ENCODE measurements at regions not wholly inside any gene's neighbourhood (a gene's known extent, or its start where the extent isn't known, plus 50 kb on each side); places are given as distances from the start of the nearest gene placed in this dataset.

DNA sequence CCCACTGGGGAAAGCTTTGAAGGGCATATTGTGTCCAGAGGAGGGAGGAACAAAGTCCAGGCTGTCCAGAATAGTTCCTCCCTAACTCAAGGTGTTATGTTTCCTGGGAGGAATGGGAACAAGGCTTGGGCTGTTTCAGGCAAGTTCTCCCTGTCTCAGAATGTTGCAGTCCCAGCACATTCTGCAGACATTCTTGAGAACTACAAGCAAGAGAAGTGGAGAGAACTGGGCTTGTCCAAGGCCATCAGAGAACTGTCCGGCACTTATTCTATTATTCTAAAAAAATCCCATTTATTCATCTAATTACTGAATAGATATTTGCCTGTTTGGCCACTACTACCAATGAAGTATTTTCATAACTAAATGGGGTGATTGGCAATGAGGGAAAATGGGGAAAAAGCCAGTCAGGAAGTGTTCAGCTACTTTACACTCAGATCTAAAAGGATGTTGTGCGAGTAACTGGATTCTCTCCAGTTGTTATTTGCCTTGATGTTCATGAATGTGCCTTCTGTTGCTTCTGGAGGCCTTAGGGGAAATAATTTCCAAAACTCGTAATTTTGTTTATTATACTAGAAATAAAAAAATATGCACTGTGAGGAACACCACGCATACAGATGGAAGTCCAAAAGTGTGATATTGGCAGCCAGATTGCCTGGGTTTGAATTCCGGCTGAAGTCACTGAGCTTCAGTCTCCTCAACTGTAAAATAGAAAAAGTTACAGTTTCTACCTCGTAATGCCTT lies 300.1 kb upstream of the RND3 start:
- TF ChIP-seq, protein P1, sequence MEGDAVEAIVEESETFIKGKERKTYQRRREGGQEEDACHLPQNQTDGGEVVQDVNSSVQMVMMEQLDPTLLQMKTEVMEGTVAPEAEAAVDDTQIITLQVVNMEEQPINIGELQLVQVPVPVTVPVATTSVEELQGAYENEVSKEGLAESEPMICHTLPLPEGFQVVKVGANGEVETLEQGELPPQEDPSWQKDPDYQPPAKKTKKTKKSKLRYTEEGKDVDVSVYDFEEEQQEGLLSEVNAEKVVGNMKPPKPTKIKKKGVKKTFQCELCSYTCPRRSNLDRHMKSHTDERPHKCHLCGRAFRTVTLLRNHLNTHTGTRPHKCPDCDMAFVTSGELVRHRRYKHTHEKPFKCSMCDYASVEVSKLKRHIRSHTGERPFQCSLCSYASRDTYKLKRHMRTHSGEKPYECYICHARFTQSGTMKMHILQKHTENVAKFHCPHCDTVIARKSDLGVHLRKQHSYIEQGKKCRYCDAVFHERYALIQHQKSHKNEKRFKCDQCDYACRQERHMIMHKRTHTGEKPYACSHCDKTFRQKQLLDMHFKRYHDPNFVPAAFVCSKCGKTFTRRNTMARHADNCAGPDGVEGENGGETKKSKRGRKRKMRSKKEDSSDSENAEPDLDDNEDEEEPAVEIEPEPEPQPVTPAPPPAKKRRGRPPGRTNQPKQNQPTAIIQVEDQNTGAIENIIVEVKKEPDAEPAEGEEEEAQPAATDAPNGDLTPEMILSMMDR (IDR thresholded peaks at IDR 0.05) = no peak
- DNase-seq (ENCODE audit: low spot score) = no peak
- ATAC-seq (ENCODE audit: low FRiP score) = no peak

DNA sequence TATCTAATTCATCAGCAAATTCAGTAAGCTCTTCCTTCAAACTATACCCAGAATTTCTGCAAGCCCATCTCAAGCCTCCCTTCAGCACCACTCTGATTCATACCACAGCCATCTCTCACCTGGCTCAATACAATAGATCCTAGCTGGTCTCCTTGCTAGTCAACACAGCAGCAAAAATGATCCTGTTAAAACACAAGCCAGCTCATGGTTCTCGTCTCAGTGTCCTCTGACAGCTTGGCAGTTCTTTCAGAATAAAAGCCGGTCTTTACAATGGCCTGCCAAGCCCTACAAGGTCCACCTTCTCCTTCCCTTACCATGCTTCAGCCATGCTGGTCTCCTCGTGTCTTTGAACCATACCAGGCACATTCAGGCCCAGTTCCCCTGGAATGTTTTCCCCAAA lies 296.9 kb upstream of the RND3 start:
- ATAC-seq (ENCODE audit: low FRiP score) (no peak), DNase-seq (ENCODE audit: low spot score) (no peak)
- TF ChIP-seq, protein P1 (IDR thresholded peaks at IDR 0.05) = no peak

DNA sequence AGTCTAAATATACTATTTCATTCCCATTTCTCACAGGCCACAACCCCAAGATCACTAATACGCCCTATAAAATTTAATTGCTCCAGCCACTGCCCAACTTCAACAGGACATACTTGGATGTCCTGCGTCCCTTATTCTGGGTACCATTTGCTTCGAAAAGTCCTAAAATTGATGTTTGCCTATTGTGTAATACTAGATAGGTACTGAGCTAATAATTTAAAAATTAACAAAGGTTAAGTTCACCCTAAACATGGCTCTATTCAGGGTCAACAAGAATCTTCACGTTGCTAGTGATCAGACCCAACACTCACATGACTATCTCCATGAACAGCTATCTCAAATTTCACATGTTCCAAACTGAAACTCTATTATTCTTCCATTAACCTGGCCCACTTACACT lies 296.4 kb upstream of the RND3 start:
- TF ChIP-seq, protein P1 (IDR thresholded peaks at IDR 0.05) = no peak
- DNase-seq (ENCODE audit: low spot score) = no peak
- ATAC-seq (ENCODE audit: low FRiP score) = no peak

DNA sequence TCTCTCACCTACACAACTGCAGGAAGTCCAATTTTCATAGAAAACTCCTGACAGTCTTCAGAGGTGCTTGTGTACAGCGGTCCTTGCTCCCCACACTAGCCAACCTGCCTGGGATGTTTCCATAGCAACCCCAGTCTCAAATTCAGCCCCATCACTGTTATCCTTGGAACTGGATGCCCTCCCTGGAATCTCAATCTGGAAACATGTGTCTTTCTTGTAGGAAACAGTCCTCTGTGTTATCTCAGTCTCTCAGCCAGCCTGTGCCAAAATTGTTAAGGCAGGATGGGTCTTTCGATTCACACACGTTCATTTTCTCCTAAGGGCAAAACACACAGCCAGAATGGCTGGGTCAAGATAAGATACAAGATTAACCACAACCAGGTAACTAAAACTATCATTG lies 295.5 kb upstream of the RND3 start:
- TF ChIP-seq, protein P1 (IDR thresholded peaks at IDR 0.05) = no peak
- ATAC-seq (ENCODE audit: low FRiP score) = no peak
- DNase-seq (ENCODE audit: low spot score) = no peak

DNA sequence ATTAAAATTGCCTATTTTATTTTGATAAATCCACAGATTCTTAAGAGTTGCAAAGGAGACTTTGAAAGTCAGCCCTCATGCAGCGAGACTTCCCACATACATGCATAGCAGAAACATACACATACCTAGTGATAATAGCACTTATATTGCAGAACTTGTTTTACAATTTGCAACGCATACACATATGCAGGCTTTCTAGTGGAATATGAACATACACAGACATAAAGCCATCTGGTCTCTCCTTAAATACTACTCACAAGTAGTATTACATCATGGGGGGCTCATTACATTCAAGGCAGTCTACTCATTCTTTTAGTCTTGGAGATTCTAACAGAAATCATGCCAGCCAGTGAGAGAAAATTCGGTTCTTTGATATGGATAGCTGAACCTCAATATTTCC lies 295.1 kb upstream of the RND3 start:
- DNase-seq (ENCODE audit: low spot score) (no peak), ATAC-seq (ENCODE audit: low FRiP score) (no peak)
- TF ChIP-seq, protein P1 (IDR thresholded peaks at IDR 0.05) = no peak

DNA sequence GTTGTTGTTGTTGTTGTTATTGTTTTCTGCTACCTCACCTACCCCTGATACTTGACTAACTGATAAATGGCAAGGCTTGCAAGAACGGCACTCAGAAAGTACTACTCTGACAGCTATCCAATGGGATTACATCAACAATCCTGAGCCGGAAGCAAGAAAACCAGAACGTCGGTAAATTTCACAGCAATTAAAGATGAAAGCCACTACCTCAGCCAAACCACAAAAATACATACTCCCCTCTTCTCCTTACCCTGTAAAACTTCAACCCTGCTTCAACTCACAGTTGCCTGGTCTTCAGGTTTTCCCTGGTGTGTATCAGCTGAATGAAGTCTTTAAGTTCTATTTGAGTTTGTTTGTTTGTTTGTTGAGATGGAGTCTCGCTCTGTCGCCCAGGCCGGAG lies 293.7 kb upstream of the RND3 start:
- DNase-seq (ENCODE audit: low spot score) (no peak), ATAC-seq (ENCODE audit: low FRiP score) (no peak)
- TF ChIP-seq, protein P1 (IDR thresholded peaks at IDR 0.05) = no peak

DNA sequence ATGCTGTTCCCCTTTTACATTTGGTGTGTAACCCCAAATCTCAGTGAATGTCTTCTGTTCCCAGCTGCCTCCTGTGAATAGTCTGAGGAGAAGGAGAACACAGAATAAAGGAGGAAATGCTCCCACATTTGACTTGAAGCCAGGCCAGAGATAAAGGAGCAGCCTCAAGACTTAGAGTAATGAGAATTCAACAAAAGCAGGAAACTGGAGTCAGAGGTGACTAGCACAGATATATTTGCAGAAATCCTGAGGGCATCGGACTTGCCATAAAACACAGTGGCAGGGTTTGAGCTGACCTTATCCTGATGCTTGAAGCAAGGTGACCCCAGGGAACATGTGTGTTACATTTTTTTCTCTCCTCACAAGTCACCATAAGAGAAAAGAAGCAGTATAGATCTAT lies 291.4 kb upstream of the RND3 start:
- ATAC-seq (ENCODE audit: low FRiP score) (no peak), DNase-seq (ENCODE audit: low spot score) (no peak)
- TF ChIP-seq, protein P1 (IDR thresholded peaks at IDR 0.05) = no peak

Data from omental fat pad (tissue), 3 donors.